Right ventricle myocardium superior (tissue), 1 donor: ENCODE measurements at regions not wholly inside any gene's neighbourhood (a gene's known extent, or its start where the extent isn't known, plus 50 kb on each side); places are given as distances from the start of the nearest gene placed in this dataset.

Source experiments
- ATAC-seq: fragments of 200-7000 bp; cut with Tn5 transposase; one replicate; pipeline ENCODE4 v1.9.1; 2020; ENCODE audit warnings: mild to moderate bottlenecking; ENCODE audit not compliant: poor library complexity
- DNase-seq: peaks from one replicate; pipeline ENCODE4 v3.0.0-alpha.2; 2020
- intact Hi-C: fragments of 100-400 bp; cut with DNase I; formaldehyde crosslinking; loops from one replicate; pipeline ENCODE4 v1.11.2; 2022
- donor health status: DM: no; HTN: yes; CAD: no; lungs with severe emphysema.

- ATAC-seq, result no peak
- intact Hi-C loops, result no loop called here
- DNase-seq, result no peak
Observed at GRCh38 chr3:139751789-139752188, 74.0 kb upstream of the NMNAT3 start.

- DNase-seq (no peak), ATAC-seq (no peak)
- intact Hi-C loops, result no loop called here
Observed at GRCh38 chr3:139746481-139746880, 68.7 kb upstream of the NMNAT3 start.

GRCh38 chr3:139745831-139746230, 68.1 kb upstream of the NMNAT3 start:
- intact Hi-C loops, result no loop called here
- ATAC-seq (peak; percentile 70), DNase-seq (no peak)

- intact Hi-C loops, result no loop called here
- ATAC-seq (no peak), DNase-seq (no peak)
Observed at GRCh38 chr3:139738697-139739096, 60.9 kb upstream of the NMNAT3 start.

GRCh38 chr3:139737682-139738361, 60.0 kb upstream of the NMNAT3 start:
- no peak for DNase-seq
- ATAC-seq, result no peak
- intact Hi-C loops, result no loop called here

GRCh38 chr3:139735191-139735590, 57.4 kb upstream of the NMNAT3 start:
- ATAC-seq (no peak), DNase-seq (no peak)
- intact Hi-C loops, result no loop called here

GRCh38 chr3:139732729-139733128, 55.0 kb upstream of the NMNAT3 start:
- intact Hi-C loops, result no loop called here
- no peak for DNase-seq
- no peak for ATAC-seq

GRCh38 chr3:139729300-139729699, 51.5 kb upstream of the NMNAT3 start:
- DNase-seq (no peak), ATAC-seq (no peak)
- intact Hi-C loops, result no loop called here

GRCh38 chr3:139728414-139728813, 50.6 kb upstream of the NMNAT3 start:
- DNase-seq, result no peak
- ATAC-seq, result no peak
- intact Hi-C loops, result no loop called here
